ENCODE measurements at regions not wholly inside any gene's neighbourhood (a gene's known extent, or its start where the extent isn't known, plus 50 kb on each side); places are given as distances from the start of the nearest gene placed in this dataset.

GRCh38 chr12:34394211-34395055, 372.1 kb downstream of the ALG10 start:
- peaks cover 14% of the 10 kb centered on the region for H3K27me3 ChIP-seq (ENCODE audit: insufficient read depth, low read length)
- no peaks in the 10 kb centered on the region for H3K9me3 ChIP-seq (ENCODE audit: low read length)
- H3K4me3 ChIP-seq (ENCODE audit: low read length): no peak overlapping the region
- no peaks in the 10 kb centered on the region for H3K4me1 ChIP-seq (ENCODE audit: insufficient read depth, low read length)
- no peaks in the 10 kb centered on the region for H3K36me3 ChIP-seq (ENCODE audit: insufficient read depth, low read length)
- H2AFZ ChIP-seq (ENCODE audit: low read depth, low read length): no peak overlapping the region

GRCh38 chr12:34395056-34396005, 373.0 kb downstream of the ALG10 start:
- Histone ChIP-seq H3K27me3 (ENCODE audit: insufficient read depth, low read length) (peaks cover 14% of the 10 kb centered on the region), H3K4me3 (ENCODE audit: low read length) (no peak overlapping the region), H3K9me3 (ENCODE audit: low read length) (no peaks in the 10 kb centered on the region), H2AFZ (ENCODE audit: low read depth, low read length) (no peak overlapping the region), H3K36me3 (ENCODE audit: insufficient read depth, low read length) (no peaks in the 10 kb centered on the region), H3K4me1 (ENCODE audit: insufficient read depth, low read length) (no peaks in the 10 kb centered on the region)

- no peak overlapping the region for H2AFZ ChIP-seq (ENCODE audit: low read depth, low read length)
- H3K27me3 ChIP-seq (ENCODE audit: insufficient read depth, low read length): peaks cover 12% of the 10 kb centered on the region
- no peak overlapping the region for H3K4me3 ChIP-seq (ENCODE audit: low read length)
- no peaks in the 10 kb centered on the region for H3K9me3 ChIP-seq (ENCODE audit: low read length)
- no peaks in the 10 kb centered on the region for H3K4me1 ChIP-seq (ENCODE audit: insufficient read depth, low read length)
- no peaks in the 10 kb centered on the region for H3K36me3 ChIP-seq (ENCODE audit: insufficient read depth, low read length)
Measured at GRCh38 chr12:34396006-34396860, 373.9 kb downstream of the ALG10 start.

- Histone ChIP-seq H3K9me3 (ENCODE audit: low read length) (peaks cover 2% of the 10 kb centered on the region), H3K4me3 (ENCODE audit: low read length) (no peak overlapping the region), H3K36me3 (ENCODE audit: insufficient read depth, low read length) (no peaks in the 10 kb centered on the region), H3K27me3 (ENCODE audit: insufficient read depth, low read length) (peaks cover 12% of the 10 kb centered on the region), H3K4me1 (ENCODE audit: insufficient read depth, low read length) (no peaks in the 10 kb centered on the region), H2AFZ (ENCODE audit: low read depth, low read length) (no peak overlapping the region)
Measured at GRCh38 chr12:34396861-34397590, 374.7 kb downstream of the ALG10 start.

GRCh38 chr12:34397591-34398365, 375.5 kb downstream of the ALG10 start:
- Histone ChIP-seq H3K4me3 (ENCODE audit: low read length) (no peak overlapping the region), H3K27me3 (ENCODE audit: insufficient read depth, low read length) (peaks cover 12% of the 10 kb centered on the region), H2AFZ (ENCODE audit: low read depth, low read length) (no peak overlapping the region), H3K36me3 (ENCODE audit: insufficient read depth, low read length) (no peaks in the 10 kb centered on the region), H3K9me3 (ENCODE audit: low read length) (peaks cover 2% of the 10 kb centered on the region), H3K4me1 (ENCODE audit: insufficient read depth, low read length) (no peaks in the 10 kb centered on the region)

- Histone ChIP-seq H3K9me3 (ENCODE audit: low read length) (peaks cover 2% of the 10 kb centered on the region), H3K36me3 (ENCODE audit: insufficient read depth, low read length) (no peaks in the 10 kb centered on the region), H3K4me1 (ENCODE audit: insufficient read depth, low read length) (no peaks in the 10 kb centered on the region), H2AFZ (ENCODE audit: low read depth, low read length) (no peak overlapping the region), H3K4me3 (ENCODE audit: low read length) (no peak overlapping the region), H3K27me3 (ENCODE audit: insufficient read depth, low read length) (peaks cover 12% of the 10 kb centered on the region)
Measured at GRCh38 chr12:34398366-34398705, 376.0 kb downstream of the ALG10 start.

- no peaks in the 10 kb centered on the region for H3K36me3 ChIP-seq (ENCODE audit: insufficient read depth, low read length)
- no peak overlapping the region for H2AFZ ChIP-seq (ENCODE audit: low read depth, low read length)
- no peak overlapping the region for H3K4me3 ChIP-seq (ENCODE audit: low read length)
- H3K4me1 ChIP-seq (ENCODE audit: insufficient read depth, low read length): no peaks in the 10 kb centered on the region
- peaks cover 2% of the 10 kb centered on the region for H3K9me3 ChIP-seq (ENCODE audit: low read length)
- peaks cover 12% of the 10 kb centered on the region for H3K27me3 ChIP-seq (ENCODE audit: insufficient read depth, low read length)
Measured at GRCh38 chr12:34398706-34399630, 376.7 kb downstream of the ALG10 start.

GRCh38 chr12:34399631-34400410, 377.5 kb downstream of the ALG10 start:
- peaks cover 12% of the 10 kb centered on the region for H3K27me3 ChIP-seq (ENCODE audit: insufficient read depth, low read length)
- H2AFZ ChIP-seq (ENCODE audit: low read depth, low read length): no peak overlapping the region
- no peaks in the 10 kb centered on the region for H3K36me3 ChIP-seq (ENCODE audit: insufficient read depth, low read length)
- H3K4me1 ChIP-seq (ENCODE audit: insufficient read depth, low read length): no peaks in the 10 kb centered on the region
- no peak overlapping the region for H3K4me3 ChIP-seq (ENCODE audit: low read length)
- H3K9me3 ChIP-seq (ENCODE audit: low read length): peaks cover 2% of the 10 kb centered on the region

GRCh38 chr12:34400411-34400881, 378.1 kb downstream of the ALG10 start:
- H3K9me3 ChIP-seq (ENCODE audit: low read length): peaks cover 2% of the 10 kb centered on the region
- H2AFZ ChIP-seq (ENCODE audit: low read depth, low read length): no peak overlapping the region
- H3K36me3 ChIP-seq (ENCODE audit: insufficient read depth, low read length): no peaks in the 10 kb centered on the region
- H3K4me1 ChIP-seq (ENCODE audit: insufficient read depth, low read length): no peaks in the 10 kb centered on the region
- no peak overlapping the region for H3K4me3 ChIP-seq (ENCODE audit: low read length)
- peaks cover 10% of the 10 kb centered on the region for H3K27me3 ChIP-seq (ENCODE audit: insufficient read depth, low read length)

GRCh38 chr12:34400986-34401658, 378.8 kb downstream of the ALG10 start:
- Histone ChIP-seq H3K36me3 (ENCODE audit: insufficient read depth, low read length) (no peaks in the 10 kb centered on the region), H3K4me1 (ENCODE audit: insufficient read depth, low read length) (no peaks in the 10 kb centered on the region), H3K27me3 (ENCODE audit: insufficient read depth, low read length) (peaks cover 6% of the 10 kb centered on the region), H3K9me3 (ENCODE audit: low read length) (peaks cover 2% of the 10 kb centered on the region), H2AFZ (ENCODE audit: low read depth, low read length) (no peak overlapping the region), H3K4me3 (ENCODE audit: low read length) (no peak overlapping the region)
